Omental fat pad (tissue), 3 donors: ENCODE measurements at regions not wholly inside any gene's neighbourhood (a gene's known extent, or its start where the extent isn't known, plus 50 kb on each side); places are given as distances from the start of the nearest gene placed in this dataset.

ENCODE experiments used
- ATAC-seq: fragments of 150-250 bp; one replicate; pipeline ENCODE4 v1.9.1; 2016; ENCODE audit warnings: mild to moderate bottlenecking, moderate library complexity; ENCODE audit not compliant: low FRiP score
- DNase-seq: peaks from one replicate; pipeline ENCODE4 v3.0.0-alpha.2; 2019; ENCODE audit warnings: low spot score
- TF ChIP-seq, protein P1 (sequence below), 3 donors: fragments of 450-650 bp; IDR thresholded peaks; one replicate each; pipeline ENCODE4 v1.5.1; 2016 to 2017; ENCODE audit warnings: antibody characterized with exemption in 3 of 3, mild to moderate bottlenecking in 3 of 3, moderate library complexity in 2 of 3

DNA sequence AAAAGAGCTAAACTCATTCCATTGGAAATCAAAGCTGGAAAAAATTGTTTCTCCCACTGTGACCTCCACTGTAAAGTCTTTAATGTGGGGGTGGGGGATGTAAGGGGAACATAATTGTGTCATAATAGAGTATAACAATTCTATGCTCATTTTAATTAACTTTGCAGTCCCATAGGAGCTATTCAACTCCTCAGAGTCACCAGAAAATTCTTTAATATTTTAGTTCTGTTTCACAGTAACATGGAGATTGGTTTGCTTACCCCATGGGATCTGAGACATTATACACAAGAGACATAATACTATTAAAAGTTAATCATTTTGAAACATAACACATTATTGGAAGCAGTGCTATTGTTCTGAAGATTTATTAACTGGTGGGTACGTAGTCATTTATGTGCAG, 765.9 kb upstream of the GRM7 start:
- DNase-seq (no peak), ATAC-seq (no peak)
- TF ChIP-seq, protein P1, sequence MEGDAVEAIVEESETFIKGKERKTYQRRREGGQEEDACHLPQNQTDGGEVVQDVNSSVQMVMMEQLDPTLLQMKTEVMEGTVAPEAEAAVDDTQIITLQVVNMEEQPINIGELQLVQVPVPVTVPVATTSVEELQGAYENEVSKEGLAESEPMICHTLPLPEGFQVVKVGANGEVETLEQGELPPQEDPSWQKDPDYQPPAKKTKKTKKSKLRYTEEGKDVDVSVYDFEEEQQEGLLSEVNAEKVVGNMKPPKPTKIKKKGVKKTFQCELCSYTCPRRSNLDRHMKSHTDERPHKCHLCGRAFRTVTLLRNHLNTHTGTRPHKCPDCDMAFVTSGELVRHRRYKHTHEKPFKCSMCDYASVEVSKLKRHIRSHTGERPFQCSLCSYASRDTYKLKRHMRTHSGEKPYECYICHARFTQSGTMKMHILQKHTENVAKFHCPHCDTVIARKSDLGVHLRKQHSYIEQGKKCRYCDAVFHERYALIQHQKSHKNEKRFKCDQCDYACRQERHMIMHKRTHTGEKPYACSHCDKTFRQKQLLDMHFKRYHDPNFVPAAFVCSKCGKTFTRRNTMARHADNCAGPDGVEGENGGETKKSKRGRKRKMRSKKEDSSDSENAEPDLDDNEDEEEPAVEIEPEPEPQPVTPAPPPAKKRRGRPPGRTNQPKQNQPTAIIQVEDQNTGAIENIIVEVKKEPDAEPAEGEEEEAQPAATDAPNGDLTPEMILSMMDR (IDR thresholded peaks at IDR 0.05), result no peak

DNA sequence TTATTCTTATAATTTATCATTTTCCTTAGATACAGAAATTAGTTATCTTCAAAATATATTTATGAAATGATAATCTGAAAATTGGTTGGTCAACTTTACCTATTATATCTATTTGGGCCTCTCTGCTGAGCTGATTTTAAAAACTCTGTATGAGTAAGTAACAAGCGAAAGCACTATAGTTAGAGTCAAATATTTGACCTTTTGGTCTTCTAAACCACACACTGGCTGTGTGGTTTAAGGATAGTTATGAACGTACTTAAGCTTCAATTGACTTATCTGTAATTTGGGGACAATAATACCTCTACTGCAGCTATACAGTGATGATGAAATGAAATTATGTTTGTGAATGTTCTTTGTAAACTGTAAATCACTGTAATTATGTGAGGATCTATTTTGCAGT, 763.9 kb upstream of the GRM7 start:
- ATAC-seq, result no peak
- TF ChIP-seq, protein P1 (IDR thresholded peaks at IDR 0.05), result no peak
- no peak for DNase-seq

DNA sequence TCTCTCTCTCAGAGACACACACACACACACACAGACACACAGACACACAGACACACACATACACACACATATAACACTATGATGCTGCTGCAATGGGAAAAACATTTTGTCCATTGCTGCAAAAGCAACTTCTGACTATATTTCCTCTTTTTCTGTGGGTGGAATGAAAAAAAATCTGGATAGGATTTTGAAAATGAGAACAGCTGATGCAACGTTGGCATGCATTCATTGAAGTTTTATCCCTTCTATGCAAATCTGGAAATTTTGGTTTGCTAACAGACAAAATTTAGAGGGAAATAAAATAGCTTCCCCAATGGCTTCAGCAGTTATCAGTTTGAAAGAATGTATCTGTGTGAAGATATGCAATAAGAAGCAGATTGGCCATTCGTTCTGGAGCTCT, 763.4 kb upstream of the GRM7 start:
- DNase-seq (no peak), ATAC-seq (no peak)
- TF ChIP-seq, protein P1 (IDR thresholded peaks at IDR 0.05), result no peak

DNA sequence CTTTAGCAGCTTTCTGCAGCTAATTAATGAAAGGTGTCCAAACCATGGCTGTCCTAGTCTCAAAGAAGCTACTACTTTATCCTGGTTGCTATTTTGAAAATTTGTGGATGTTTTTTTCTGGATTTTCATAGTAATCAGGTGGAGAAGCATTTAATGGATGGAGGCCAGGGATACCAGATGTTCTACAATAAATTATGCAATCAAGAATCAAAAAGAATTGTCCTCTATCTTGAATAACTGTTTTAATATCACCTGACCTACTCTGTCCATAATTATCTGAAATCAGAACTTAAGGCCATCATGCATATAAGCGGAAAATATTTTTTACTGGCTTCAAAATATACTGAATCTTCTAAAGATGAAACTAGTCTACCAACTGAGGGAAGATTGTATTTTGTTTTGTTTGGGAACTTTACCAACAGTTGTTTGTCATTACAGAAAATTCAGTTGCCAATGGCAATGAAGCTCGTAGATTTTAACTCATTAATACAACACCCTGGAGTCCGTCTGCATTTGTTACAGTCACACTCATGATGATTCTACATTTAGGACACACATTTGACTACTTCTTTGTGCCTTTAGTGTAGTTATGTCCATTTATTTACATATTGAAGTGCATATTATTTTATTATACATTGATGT, 762.3 kb upstream of the GRM7 start:
- no peak for DNase-seq
- no peak for ATAC-seq
- TF ChIP-seq, protein P1 (IDR thresholded peaks at IDR 0.05), result no peak

DNA sequence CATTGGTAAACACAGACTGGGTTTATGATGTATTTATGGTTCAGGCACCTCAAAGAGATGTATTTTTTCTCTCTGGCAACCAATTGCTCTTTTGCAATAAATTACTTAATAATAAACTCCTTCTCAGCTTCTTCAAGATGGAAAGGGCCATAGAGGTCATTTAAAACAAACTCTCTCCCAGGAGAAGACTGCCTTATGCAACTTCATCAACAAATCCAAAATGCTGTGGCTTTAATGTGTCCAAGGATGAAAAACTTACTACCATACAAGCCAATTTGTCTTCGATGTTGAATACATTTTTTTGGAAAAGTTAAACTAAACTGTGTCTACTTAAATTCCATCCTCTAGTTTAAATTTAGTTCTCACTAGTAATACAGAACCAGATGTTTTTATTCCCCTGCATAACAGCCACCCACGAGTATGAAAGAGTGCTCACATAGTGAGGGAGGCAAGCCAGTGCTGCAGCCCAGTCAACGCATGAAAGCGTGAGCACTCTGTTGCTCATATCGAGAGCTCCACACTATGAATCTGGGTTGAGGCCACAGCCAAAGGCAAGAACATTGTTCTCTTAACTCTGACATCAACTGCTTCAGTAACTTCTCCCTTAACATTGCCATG, 761.3 kb upstream of the GRM7 start:
- ATAC-seq (no peak), DNase-seq (no peak)
- TF ChIP-seq, protein P1 (IDR thresholded peaks at IDR 0.05), result no peak

DNA sequence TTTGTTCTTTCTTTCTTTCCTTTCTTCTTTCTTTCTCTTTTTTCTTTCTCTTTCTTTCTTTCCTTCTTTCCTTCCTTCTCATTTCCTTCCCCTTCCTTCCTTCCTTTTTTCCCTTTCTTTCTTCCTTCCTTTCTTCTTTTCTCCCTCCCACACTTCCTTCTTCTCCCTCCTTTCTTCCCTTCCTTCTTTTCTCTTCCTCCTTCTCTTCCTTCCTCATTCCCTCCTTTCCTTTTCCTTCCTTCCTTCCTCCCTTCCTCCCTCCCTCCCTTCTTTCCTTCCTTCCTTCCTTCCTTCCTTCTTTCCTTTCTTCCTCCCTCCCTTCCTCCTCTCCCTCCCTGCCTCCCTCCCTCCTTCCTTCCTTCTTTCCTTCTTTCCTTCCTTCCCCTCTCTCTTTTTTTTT, 755.7 kb upstream of the GRM7 start:
- no peak for DNase-seq

More for the DNA sequence above, 755.7 kb upstream of the GRM7 start:
- no peak for ATAC-seq
- TF ChIP-seq, protein P1 (IDR thresholded peaks at IDR 0.05), result no peak
